DMS53 treated with DMSO at 0.1 percent for 48 hours (cell line): ENCODE measurements at regions not wholly inside any gene's neighbourhood (a gene's known extent, or its start where the extent isn't known, plus 50 kb on each side); places are given as distances from the start of the nearest gene placed in this dataset.

Source experiments
- DNase-seq: peaks from one replicate; lab custom pipeline; 2025; ENCODE audit not compliant: unreplicated experiment; lab: John Stamatoyannopoulos, UW

DNA sequence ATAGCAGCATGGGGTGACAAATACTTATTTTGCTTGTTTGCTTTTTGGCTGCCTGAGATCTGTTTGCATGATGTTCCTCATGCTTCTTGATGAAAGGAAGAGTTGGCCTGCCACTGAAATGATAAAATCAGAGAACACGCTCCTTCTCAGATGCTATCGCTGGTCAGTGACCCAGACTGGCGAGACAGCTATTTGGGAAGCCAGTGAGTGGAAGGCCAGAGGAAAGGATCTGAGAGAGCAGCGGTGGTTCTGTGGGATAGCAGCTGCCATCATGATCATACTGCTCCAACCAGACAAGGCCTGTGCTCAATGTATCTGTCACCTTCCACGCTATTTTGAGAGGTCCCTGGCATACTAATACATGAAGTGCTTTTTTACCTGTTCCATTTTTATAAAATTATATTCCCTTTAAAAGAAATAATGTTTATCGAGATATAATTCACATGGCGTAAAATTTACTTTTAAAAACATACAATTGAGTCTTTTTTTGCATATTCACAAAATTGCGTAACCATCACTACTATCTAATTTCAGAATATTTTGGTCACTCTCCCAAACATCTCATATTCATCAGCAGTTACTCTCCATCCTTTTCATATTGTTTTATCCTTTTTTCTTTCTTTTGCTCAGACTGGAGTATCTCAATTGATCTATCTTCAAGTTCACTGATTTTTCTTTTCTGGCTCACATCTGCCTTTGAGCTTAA, 695.1 kb downstream of the TNS3 start:
- DNase-seq = no peak

DNA sequence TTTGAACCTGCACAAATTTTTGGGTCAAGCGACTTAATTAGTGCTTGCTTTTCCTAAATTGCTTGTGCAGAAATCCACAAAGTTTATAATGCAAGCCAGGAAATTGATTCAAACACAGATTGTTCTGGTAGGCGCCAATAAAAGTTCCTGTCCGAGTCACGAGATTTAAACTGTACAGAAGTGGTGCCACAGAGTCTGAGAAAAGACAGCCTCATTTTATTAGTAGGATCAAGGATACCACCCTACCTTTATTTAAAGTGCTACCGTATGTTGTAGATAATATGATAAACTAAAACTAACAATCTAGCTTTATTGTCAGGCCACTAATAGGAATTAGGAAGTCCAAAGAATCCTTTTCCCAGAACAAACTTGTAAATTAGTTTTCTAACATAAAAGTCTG, 696.7 kb downstream of the TNS3 start:
- DNase-seq = no peak

GRCh38 chr7:46881507-46882127, 700.3 kb downstream of the TNS3 start:
- no peak for DNase-seq

DNA sequence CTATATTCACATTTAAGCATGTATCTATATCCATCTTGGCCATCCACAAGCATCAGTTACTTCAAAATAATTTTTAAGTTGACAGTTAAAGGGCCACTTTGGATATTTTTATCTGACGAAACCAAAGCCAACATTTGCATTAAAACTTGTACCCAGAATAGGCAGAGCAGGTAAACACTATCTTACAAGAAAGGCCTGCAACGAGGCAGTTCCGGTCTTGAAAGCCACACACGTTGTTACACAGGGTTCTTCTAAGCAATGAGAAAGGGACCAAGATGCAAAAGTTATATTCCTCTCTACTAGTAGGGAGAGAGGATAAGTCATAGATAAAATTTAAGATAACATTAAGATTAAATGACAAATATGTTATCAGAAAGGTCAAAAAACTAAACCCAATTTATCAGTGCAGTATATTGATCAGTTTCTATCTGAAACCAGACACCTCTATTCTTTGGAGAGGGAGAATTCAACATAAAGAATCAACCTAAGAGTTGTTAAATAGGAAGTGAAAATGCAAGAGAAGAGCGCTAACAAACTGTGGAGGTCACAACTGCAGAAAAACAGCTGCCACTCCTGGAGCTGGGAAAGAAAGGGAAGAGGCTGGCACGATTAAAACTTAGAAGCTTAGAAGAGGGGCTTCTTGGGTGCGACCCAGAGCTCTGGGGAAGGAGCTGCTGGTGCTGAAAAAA, 701.3 kb downstream of the TNS3 start:
- DNase-seq = no peak

GRCh38 chr7:46879783-46880182, 702.1 kb downstream of the TNS3 start:
- DNase-seq = no peak

DNA sequence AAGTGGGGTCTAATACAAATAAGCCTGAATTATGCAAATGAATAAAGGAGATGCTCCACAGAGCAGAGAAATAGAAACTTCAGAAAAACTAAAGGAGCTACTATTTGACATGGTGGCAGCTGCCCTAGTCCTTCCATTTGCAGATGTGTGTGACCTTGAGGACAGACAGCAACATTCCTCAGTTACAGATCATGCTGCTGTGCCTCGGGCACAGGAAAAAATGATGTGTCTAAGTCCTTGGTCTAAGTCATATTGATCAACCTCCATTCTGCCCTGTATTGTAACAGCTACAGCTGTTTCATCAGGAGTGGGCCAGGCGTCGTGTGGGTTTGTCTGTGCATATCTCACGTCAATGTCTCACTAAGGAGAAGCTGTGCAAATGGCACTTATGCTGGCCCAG, 710.4 kb downstream of the TNS3 start:
- no peak for DNase-seq

- no peak for DNase-seq
These were observed 717.2 kb downstream of the TNS3 start for GRCh38 chr7:46864716-46865115.

GRCh38 chr7:46859963-46860475, 721.9 kb downstream of the TNS3 start:
- no peak for DNase-seq

DNA sequence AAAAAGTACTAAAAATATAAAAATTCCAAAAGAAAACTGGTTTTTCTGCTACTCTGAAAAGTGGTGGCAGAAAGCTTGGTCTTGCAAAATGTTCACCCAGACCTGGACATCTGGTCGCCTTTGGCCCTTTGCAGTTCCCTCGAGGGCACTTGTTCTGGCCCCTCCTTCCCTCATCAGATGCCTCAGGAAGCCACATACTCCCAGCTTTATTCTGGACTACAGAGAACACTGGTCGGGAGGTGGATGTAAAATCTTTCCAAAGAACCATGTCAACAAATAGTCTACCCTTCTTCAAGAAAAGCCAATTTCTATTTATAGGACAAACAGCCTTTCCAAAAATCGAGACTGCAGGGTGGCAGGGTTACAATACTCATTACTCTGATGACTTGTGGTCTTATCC, 726.1 kb downstream of the TNS3 start:
- DNase-seq = no peak

DNA sequence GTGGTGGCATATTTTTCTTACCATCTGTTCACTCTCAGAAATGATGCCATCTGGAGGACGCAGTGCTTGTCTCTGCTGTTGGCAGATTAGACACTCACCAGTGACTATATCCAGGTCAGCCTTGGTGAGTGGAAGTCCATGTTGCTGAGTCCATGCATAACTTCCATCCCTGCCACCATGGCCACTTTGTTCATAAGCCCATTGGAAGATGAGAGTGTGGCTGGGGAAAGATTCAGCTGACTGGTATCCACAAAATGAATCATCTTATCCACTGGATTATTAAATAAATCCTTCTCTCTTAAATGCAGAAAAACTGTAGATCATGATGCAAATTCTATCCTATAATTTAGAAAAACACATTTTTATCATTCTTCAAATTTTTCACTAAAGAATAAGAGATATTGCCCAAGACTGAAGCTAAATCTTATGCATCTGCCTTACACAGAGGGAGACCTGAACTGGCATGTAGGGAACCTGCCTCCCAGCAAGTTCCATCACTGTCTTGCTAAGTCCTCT, 726.9 kb downstream of the TNS3 start:
- DNase-seq = no peak

DNA sequence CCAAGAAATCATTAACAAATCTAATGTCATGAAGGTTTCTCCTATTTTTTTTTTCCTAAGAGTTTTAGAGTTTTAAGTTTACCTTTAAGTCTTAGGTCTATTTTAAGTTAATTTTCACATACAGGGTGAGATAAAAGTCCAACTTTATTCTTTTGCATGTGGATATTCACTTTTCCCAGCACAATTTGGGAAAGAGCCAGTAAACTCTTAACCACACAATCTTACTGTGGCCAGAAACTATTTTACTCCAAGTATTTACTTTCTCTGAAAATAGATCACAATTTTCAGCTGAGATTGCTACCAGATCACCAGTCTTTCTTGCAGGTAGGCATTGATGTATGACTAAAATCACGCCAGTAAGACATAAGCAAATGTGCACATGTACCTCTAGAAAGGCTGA, 728.5 kb downstream of the TNS3 start:
- DNase-seq = no peak

DNA sequence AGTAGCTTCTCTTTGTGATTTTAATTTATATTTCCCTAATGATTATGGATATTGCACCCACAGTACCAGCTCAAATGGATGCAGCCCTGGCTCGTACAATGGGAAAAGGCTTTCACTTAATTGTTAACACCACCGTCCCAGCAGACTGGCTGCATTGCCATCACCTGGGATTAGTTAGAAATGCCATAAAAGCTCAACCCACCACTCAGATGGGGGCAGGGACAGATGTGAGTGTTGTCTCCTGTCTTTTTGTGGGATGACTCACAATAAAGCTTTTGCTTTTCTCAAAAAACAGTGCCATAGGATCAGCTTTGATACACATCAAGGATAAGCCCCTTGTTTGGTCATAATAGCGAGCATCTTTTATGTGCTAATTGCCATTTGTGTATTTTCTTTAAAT, 729.1 kb downstream of the TNS3 start:
- no peak for DNase-seq

- no peak for DNase-seq
These were observed 731.2 kb downstream of the TNS3 start for GRCh38 chr7:46850563-46851330.

DNA sequence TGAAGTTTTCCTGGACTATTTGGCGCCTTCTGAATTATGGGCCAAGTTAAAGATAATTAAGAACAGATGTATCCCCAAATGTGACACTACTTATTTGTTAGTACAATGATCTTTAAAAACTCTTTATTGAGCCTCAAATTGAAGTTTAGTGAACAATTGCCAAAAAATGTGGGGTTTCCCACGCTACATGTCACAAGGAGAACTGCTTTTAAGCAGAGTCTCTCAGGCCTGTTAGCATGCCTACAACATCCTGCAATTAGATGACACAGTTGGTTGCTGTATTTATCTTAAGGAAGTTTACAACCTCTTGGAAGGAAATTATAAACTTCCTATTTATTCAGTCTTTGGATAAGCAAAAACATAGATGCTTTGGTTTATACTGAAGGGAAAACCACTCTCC, 733.0 kb downstream of the TNS3 start:
- no peak for DNase-seq

GRCh38 chr7:46848311-46848710, 733.6 kb downstream of the TNS3 start:
- no peak for DNase-seq

- DNase-seq = no peak
These were observed 734.8 kb downstream of the TNS3 start for GRCh38 chr7:46847126-46847525.

DNA sequence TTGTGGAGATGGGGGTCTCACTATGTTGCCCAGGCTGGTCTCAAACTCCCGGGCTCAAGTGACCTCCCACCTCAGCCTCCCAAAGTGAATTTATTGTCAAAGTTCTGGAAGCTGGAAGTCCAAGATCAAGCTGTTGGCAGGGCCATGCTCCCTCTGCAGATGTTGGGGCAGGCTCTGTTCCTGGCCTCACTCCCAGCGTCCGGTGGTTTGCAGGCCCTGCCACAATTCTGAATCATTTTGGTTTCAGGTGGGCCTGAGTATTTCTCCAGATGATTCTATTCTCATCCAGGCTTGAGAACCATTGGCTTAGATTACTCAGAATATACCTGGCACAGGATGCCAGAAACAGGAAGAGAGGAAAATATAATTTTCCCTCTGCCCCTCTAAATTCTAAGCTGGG, 737.4 kb downstream of the TNS3 start:
- no peak for DNase-seq

DNA sequence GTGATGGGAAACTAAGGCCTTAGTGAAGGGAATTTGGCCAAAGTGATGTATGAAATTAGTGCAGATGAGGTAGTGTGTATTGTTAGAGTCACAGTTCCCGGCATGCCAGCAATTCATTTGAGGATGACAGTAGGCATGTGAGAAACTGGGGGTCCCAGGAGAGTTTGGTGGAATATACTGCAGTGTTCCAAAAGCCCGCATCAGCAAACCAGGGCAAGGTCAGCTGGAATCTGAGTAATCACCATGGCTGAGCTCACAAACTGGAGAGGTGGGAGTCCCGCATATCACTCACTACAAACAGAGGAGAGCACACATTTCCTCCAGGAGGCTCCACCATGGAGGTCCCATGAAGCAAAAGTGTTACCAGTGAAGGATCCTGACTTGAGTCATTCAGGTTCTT, 740.7 kb downstream of the TNS3 start:
- DNase-seq = no peak

DNA sequence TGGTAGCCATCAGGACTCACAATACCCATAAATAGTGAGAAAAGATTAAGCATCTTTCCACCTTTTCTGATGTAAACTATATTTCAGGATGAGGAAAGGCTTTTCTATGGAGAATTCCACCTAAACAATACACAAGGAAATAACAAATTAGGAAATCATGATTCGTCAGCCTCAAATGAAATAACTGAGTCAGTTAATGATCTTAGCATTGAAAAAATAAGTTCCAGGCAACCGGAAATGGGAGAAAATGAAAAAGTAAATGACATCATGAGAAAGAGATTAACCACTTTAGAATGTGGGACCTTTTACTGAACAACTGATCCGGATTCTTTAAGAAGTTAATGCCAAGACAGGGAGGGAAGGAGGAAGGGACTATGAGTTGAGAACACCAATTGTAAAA, 742.3 kb downstream of the TNS3 start:
- no peak for DNase-seq

- DNase-seq = no peak
These were observed 743.4 kb downstream of the TNS3 start for GRCh38 chr7:46838463-46838862.

DNA sequence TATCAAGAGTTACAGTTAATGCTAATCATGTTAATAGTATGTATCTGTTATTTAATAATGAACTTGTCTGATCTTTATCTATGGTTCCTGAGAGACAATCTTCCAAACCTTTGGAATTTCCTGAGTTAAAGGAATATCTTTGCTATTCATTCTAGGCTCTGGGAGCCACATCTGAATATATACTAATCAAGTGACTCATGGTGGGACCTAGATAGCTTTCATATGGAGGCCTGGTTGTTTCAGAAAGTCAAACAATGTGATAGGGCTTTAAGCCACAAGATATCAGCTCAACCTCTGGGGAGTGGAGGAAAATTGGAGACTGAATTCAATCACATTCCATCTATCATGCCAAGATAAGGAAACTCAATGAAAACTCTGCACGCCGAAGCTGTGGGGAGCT, 746.4 kb downstream of the TNS3 start:
- DNase-seq = no peak
